IPS DF 6.9 (cell line): ENCODE measurements at regions not wholly inside any gene's neighbourhood (a gene's known extent, or its start where the extent isn't known, plus 50 kb on each side); places are given as distances from the start of the nearest gene placed in this dataset.

ENCODE experiments used
- DNase-seq: peaks from one replicate; pipeline ENCODE4 v3.0.0-alpha.2; 2013; ENCODE audit warnings: low read depth, low spot score
- H3K27ac ChIP-seq: one replicate; pipeline ENCODE4 v1.5.1; 2013; ENCODE audit warnings: low read length, control low read depth
- H3K27me3 ChIP-seq: 2 replicates; pipeline ENCODE4 v1.6.1; 2013; ENCODE audit warnings: mild to moderate bottlenecking, low read length; ENCODE audit not compliant: control insufficient read depth, insufficient read depth
- H3K36me3 ChIP-seq: 2 replicates; pipeline ENCODE4 v1.6.1; 2013; ENCODE audit warnings: low read length; ENCODE audit not compliant: control insufficient read depth, insufficient read depth
- H3K4me1 ChIP-seq: 2 replicates; pipeline ENCODE4 v1.6.1; 2013; ENCODE audit warnings: low read length; ENCODE audit not compliant: control insufficient read depth, insufficient read depth
- H3K4me3 ChIP-seq: 2 replicates; pipeline ENCODE4 v1.5.1; 2013; ENCODE audit warnings: mild to moderate bottlenecking, low read length
- H3K9me3 ChIP-seq: 2 replicates; pipeline ENCODE4 v1.6.1; 2013; ENCODE audit warnings: low read length, inconsistent platforms; ENCODE audit not compliant: control insufficient read depth, insufficient read depth
- WGBS: extraction: QIAGEN DNeasy Blood & Tissue Kit; methylation state at CpG from one replicate; pipeline ENCODE4 v1.1.7; 2013; ENCODE audit warnings: mixed read lengths, missing lambda C conversion rate; ENCODE audit not compliant: insufficient read length, insufficient coverage; 5-methylcytosine and 5-hydroxymethylcytosine counted together

- no peak for DNase-seq
- no CpG with 5 or more reads among the region's 12 CpGs for WGBS
- Histone ChIP-seq H3K4me1 (peaks cover 8% of the 10 kb centered on the region), H3K27ac (no peak overlapping the region), H3K27me3 (no peaks in the 10 kb centered on the region), H3K4me3 (no peak overlapping the region), H3K36me3 (no peaks in the 10 kb centered on the region), H3K9me3 (no peaks in the 10 kb centered on the region)
Measured at GRCh38 chr7:115274-115911, 77.0 kb upstream of the FAM20C start.

- H3K4me3 ChIP-seq = no peak overlapping the region
- H3K4me1 ChIP-seq = peaks cover 12% of the 10 kb centered on the region
- no peaks in the 10 kb centered on the region for H3K36me3 ChIP-seq
- H3K27ac ChIP-seq = no peak overlapping the region
- no peaks in the 10 kb centered on the region for H3K9me3 ChIP-seq
- no peaks in the 10 kb centered on the region for H3K27me3 ChIP-seq
- DNase-seq = no peak
- WGBS = no CpG with 5 or more reads among the region's 19 CpGs
Measured at GRCh38 chr7:116188-116981, 76.0 kb upstream of the FAM20C start.

- Histone ChIP-seq H3K27me3 (no peaks in the 10 kb centered on the region), H3K4me3 (no peak overlapping the region), H3K27ac (no peak overlapping the region), H3K9me3 (no peaks in the 10 kb centered on the region), H3K4me1 (peaks cover 12% of the 10 kb centered on the region), H3K36me3 (no peaks in the 10 kb centered on the region)
- no peak for DNase-seq
- WGBS = no CpG with 5 or more reads among the region's 22 CpGs
Measured at GRCh38 chr7:117836-118614, 74.3 kb upstream of the FAM20C start.

GRCh38 chr7:118615-119391 lies 73.6 kb upstream of the FAM20C start:
- peaks cover 15% of the 10 kb centered on the region for H3K4me1 ChIP-seq
- no peaks in the 10 kb centered on the region for H3K27me3 ChIP-seq
- H3K9me3 ChIP-seq = no peaks in the 10 kb centered on the region
- DNase-seq = no peak
- no CpG with 5 or more reads among the region's 32 CpGs for WGBS
- no peaks in the 10 kb centered on the region for H3K36me3 ChIP-seq
- H3K4me3 ChIP-seq = no peak overlapping the region
- no peak overlapping the region for H3K27ac ChIP-seq

GRCh38 chr7:119392-120163 lies 72.8 kb upstream of the FAM20C start:
- WGBS = no CpG with 5 or more reads among the region's 27 CpGs
- no peak for DNase-seq
- Histone ChIP-seq H3K4me3 (no peak overlapping the region), H3K36me3 (no peaks in the 10 kb centered on the region), H3K27ac (no peak overlapping the region), H3K9me3 (no peaks in the 10 kb centered on the region), H3K27me3 (no peaks in the 10 kb centered on the region), H3K4me1 (peaks cover 15% of the 10 kb centered on the region)

GRCh38 chr7:120164-120991 lies 72.0 kb upstream of the FAM20C start:
- Histone ChIP-seq H3K4me1 (peaks cover 15% of the 10 kb centered on the region), H3K9me3 (no peaks in the 10 kb centered on the region), H3K36me3 (no peaks in the 10 kb centered on the region), H3K27me3 (no peaks in the 10 kb centered on the region), H3K27ac (no peak overlapping the region), H3K4me3 (no peak overlapping the region)
- WGBS = no CpG with 5 or more reads among the region's 27 CpGs
- no peak for DNase-seq

- Histone ChIP-seq H3K9me3 (no peaks in the 10 kb centered on the region), H3K27me3 (no peaks in the 10 kb centered on the region), H3K4me3 (no peak overlapping the region; the same call in 1 of the 2 replicates), H3K27ac (no peak overlapping the region), H3K4me1 (peaks cover 15% of the 10 kb centered on the region), H3K36me3 (no peaks in the 10 kb centered on the region)
- WGBS = 100% methylated on average over 1 of the region's 18 CpGs
- DNase-seq = peak; percentile 63
Measured at GRCh38 chr7:121002-121785, 71.2 kb upstream of the FAM20C start.

GRCh38 chr7:123237-123636 lies 69.1 kb upstream of the FAM20C start:
- no CpG with 5 or more reads among the region's 10 CpGs for WGBS
- H3K36me3 ChIP-seq = no peaks in the 10 kb centered on the region
- H3K27me3 ChIP-seq = no peaks in the 10 kb centered on the region

More at GRCh38 chr7:123237-123636, 69.1 kb upstream of the FAM20C start:
- no peak for DNase-seq
- no peak overlapping the region for H3K27ac ChIP-seq
- H3K4me3 ChIP-seq = no peak overlapping the region
- peaks cover 15% of the 10 kb centered on the region for H3K4me1 ChIP-seq
- no peaks in the 10 kb centered on the region for H3K9me3 ChIP-seq
